ENCODE measurements at regions not wholly inside any gene's neighbourhood (a gene's known extent, or its start where the extent isn't known, plus 50 kb on each side); places are given as distances from the start of the nearest gene placed in this dataset.

DNA sequence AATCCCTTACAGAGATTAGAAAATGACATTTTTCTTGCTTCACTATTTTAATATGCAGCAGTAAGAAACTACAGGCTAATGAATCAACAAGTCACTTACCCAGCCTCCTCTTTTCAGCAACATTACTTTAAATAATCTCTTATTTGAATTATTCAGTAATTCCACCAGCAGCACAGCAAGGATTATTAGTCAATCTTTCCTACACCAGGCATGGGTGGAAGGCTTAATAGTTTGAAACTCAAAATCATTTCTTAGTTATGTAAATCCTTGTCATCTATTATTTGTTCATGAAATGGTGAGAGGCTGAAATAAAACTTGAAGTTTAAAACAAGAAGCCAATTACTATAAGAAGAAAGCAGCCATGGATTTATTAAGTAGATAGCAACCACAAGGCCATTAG, 530.5 kb downstream of the KCNA4 start:
- TF ChIP-seq, protein P1, sequence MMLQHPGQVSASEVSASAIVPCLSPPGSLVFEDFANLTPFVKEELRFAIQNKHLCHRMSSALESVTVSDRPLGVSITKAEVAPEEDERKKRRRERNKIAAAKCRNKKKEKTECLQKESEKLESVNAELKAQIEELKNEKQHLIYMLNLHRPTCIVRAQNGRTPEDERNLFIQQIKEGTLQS (IDR thresholded peaks at IDR 0.05), result no peak
- TF ChIP-seq, protein P2, sequence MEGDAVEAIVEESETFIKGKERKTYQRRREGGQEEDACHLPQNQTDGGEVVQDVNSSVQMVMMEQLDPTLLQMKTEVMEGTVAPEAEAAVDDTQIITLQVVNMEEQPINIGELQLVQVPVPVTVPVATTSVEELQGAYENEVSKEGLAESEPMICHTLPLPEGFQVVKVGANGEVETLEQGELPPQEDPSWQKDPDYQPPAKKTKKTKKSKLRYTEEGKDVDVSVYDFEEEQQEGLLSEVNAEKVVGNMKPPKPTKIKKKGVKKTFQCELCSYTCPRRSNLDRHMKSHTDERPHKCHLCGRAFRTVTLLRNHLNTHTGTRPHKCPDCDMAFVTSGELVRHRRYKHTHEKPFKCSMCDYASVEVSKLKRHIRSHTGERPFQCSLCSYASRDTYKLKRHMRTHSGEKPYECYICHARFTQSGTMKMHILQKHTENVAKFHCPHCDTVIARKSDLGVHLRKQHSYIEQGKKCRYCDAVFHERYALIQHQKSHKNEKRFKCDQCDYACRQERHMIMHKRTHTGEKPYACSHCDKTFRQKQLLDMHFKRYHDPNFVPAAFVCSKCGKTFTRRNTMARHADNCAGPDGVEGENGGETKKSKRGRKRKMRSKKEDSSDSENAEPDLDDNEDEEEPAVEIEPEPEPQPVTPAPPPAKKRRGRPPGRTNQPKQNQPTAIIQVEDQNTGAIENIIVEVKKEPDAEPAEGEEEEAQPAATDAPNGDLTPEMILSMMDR (IDR thresholded peaks at IDR 0.05 in 2 of 3, conservative IDR thresholded peaks at IDR 0.05 in 1 of 3; ENCODE audit: borderline replicate concordance in 1 of 3, insufficient read depth in 1 of 3, low read depth in 2 of 3, low read length in 2 of 3), result no peak
- TF ChIP-seq RAD21 (IDR thresholded peaks at IDR 0.05; ENCODE audit: low read depth) (no peak), POLR2AphosphoS5 (IDR thresholded peaks at IDR 0.05; ENCODE audit: low read depth, low read length) (no peak), TCF7L2 (IDR thresholded peaks at IDR 0.05; ENCODE audit: borderline replicate concordance, extremely low read depth, insufficient read depth, insufficient read length) (no peak), EZH2phosphoT487 (IDR thresholded peaks at IDR 0.05; ENCODE audit: borderline replicate concordance) (no peak), JUND (IDR thresholded peaks at IDR 0.05) (no peak)
